PFSK-1 (cell line): ENCODE measurements at regions not wholly inside any gene's neighbourhood (a gene's known extent, or its start where the extent isn't known, plus 50 kb on each side); places are given as distances from the start of the nearest gene placed in this dataset.

Experiments
- FOXP2 ChIP-seq: optimal IDR thresholded peaks from 2 replicates; pipeline ENCODE3; 2011; ENCODE audit warnings: borderline replicate concordance, control low read depth, inconsistent platforms; ENCODE audit not compliant: insufficient read depth; ENCODE audit errors: extremely low read length, extremely low read depth
- POLR2AphosphoS5 ChIP-seq: IDR thresholded peaks from 2 replicates; pipeline ENCODE4 v1.6.1; 2012; ENCODE audit warnings: low read depth, mild to moderate bottlenecking, control low read depth, low read length, moderate library complexity
- SIN3A ChIP-seq: IDR thresholded peaks from 2 replicates; pipeline ENCODE4 v1.6.1; 2012; ENCODE audit warnings: mild to moderate bottlenecking, low read length, moderate library complexity, borderline replicate concordance; ENCODE audit not compliant: insufficient read depth
- TAF1 ChIP-seq: IDR thresholded peaks from 2 replicates; pipeline ENCODE4 v1.6.1; 2012; ENCODE audit warnings: low read length, control low read depth, borderline replicate concordance; ENCODE audit not compliant: insufficient read depth
- TF ChIP-seq, protein P1 (sequence below), 2 experiments: IDR thresholded peaks; 2 replicates each; pipeline versions ENCODE4 v1.6.1 to v1.8.0; 2011 to 2012; ENCODE audit warnings: low read depth in 2 of 2, low read length in 2 of 2, control low read depth in 1 of 2, inconsistent platforms in 1 of 2, mild to moderate bottlenecking in 1 of 2, moderate library complexity in 1 of 2; ENCODE audit not compliant: insufficient read depth in 1 of 2

DNA sequence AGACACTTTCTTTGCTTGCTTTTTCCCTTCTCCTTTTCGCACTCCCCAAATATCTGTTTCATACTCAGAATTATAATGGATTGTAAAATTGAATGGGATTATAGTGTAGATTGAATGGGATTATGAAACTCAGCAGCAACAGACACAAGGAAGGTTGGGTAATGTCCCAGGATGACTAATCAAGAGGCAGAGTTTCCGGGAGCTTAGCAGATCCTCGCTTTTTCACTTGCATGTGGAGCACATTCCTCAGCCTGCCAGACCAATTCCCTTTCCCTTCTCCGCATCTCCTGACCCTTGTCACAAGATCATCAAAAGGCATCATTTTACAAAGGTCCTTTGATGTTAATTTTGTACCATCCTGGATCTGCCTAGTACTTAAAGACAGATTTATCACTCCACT, 55.1 kb upstream of the SLC1A1 start:
- TF ChIP-seq POLR2AphosphoS5 (no peak), TAF1 (no peak), FOXP2 (no peak), SIN3A (no peak)
- TF ChIP-seq, protein P1, sequence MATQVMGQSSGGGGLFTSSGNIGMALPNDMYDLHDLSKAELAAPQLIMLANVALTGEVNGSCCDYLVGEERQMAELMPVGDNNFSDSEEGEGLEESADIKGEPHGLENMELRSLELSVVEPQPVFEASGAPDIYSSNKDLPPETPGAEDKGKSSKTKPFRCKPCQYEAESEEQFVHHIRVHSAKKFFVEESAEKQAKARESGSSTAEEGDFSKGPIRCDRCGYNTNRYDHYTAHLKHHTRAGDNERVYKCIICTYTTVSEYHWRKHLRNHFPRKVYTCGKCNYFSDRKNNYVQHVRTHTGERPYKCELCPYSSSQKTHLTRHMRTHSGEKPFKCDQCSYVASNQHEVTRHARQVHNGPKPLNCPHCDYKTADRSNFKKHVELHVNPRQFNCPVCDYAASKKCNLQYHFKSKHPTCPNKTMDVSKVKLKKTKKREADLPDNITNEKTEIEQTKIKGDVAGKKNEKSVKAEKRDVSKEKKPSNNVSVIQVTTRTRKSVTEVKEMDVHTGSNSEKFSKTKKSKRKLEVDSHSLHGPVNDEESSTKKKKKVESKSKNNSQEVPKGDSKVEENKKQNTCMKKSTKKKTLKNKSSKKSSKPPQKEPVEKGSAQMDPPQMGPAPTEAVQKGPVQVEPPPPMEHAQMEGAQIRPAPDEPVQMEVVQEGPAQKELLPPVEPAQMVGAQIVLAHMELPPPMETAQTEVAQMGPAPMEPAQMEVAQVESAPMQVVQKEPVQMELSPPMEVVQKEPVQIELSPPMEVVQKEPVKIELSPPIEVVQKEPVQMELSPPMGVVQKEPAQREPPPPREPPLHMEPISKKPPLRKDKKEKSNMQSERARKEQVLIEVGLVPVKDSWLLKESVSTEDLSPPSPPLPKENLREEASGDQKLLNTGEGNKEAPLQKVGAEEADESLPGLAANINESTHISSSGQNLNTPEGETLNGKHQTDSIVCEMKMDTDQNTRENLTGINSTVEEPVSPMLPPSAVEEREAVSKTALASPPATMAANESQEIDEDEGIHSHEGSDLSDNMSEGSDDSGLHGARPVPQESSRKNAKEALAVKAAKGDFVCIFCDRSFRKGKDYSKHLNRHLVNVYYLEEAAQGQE (IDR thresholded peaks at IDR 0.05; ENCODE audit: insufficient read depth in 1 of 2, low read depth in 2 of 2, low read length in 2 of 2), result no peak

DNA sequence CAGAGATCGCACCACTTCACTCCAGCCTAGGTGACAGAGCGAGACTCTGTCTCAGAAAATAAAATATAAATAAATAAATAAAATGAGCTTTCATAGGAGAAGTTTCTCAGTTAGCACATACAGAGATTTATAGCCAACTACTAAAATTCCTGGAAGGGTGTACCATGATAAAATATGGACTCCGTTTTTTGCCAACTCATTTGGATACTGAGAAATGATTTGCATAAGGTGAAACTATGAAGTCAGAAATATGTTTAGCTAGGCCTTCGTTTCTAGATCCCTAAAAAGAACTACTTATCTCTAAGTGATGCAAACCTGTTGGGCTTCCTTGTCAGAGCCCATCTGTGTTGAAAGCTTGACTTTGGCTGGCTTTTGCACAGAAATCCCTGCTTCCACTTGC, 56.9 kb upstream of the SLC1A1 start:
- TF ChIP-seq FOXP2, result no peak
- TF ChIP-seq POLR2AphosphoS5, result no peak
- no peak for TF ChIP-seq TAF1

DNA sequence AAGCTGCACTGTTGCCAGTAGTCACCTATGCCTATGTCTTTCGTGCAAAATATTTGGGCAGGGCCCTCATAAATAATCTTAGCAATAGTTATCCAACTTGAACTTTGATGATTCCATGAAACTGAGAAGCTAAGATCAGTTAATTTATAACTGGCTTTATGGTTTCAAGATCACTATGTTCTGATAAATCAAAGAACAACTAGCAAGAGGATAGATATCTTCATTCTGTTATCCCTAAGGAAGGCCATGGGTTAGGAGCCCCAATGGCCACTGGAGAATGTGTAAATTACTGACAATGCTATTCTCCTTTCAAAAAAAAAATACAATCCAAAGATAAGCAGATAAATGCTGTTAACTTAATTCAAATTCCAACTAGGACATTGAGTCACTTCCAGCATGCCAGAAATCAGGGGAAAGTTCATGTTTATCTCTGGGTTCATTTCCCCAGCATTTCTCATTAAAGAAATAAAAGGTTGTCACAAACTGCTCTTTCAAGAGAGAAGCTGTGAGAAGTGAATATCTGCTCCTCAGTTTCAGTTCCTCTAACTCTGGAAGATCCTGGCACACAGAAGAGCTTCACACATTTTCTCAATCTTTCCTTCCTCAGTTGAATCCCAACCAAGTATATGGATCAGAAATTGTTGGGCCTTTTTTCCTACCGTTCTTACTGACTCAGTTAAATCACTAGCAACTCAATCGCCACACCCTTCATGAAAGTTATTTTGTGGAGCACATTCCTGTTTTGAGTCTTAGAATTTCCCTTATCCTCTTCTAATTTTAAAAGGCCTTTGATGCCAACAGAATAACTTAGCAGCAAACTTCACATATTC, 59.6 kb upstream of the SLC1A1 start:
- TF ChIP-seq TAF1 (no peak), FOXP2 (no peak), POLR2AphosphoS5 (no peak), SIN3A (no peak)
- TF ChIP-seq, protein P1 (IDR thresholded peaks at IDR 0.05; ENCODE audit: insufficient read depth in 1 of 2, low read depth in 2 of 2, low read length in 2 of 2), result no peak

DNA sequence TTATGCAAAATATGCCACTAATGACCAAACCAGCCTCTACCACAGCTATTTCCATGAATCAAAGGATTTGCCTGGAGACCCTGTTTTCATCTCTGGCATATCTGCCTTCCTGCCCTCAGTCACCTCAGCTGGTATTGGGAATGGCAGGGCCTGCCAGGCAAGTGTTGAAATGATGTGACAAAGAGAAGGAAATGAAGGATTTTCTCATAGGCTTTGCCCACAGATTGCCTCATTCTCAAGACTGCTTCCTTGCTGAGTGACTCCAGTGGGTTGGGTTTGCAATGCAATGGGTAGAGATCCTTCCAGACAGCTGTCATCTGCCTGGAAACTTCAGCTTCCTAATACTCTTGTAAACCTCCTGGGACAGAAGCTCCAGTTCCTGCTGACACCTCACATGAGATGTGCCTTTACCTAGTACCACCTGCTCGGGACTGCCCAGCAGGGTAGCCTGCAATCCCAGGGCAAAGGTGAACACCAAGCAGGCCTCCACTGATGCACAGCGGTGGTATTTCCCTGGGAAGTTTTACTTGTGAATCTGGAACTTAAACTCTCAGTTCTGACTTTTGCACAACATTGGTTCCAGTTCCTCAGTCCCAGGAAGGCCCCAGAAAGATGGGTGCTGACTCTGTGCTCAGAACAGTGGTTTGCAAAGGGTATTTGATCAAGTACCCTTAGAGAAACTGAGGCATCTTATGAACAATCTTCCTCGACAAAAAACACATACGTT, 64.8 kb upstream of the SLC1A1 start:
- TF ChIP-seq FOXP2 (no peak), POLR2AphosphoS5 (no peak), SIN3A (no peak), TAF1 (no peak)
- TF ChIP-seq, protein P1 (IDR thresholded peaks at IDR 0.05; ENCODE audit: insufficient read depth in 1 of 2, low read depth in 2 of 2, low read length in 2 of 2), result no peak

DNA sequence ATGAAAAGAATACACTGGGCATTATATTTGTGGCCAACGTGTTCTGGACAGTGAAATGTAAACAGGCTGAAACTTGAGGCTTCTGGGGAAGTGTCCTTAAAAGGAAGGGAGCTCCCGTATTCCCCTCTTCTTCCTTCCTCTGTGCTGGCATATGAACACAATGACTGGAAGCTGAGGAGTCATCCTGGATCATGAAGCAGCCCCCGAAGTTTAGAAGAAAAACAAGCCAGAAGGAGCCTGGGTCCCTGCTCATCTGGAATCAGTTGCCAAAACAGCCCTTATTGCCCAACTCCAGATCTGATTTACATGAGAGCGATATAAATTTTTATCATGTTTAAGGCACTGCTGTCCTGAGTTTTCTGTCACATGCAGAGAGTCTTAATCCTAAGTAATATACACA, 65.4 kb upstream of the SLC1A1 start:
- no peak for TF ChIP-seq SIN3A
- no peak for TF ChIP-seq POLR2AphosphoS5
- TF ChIP-seq FOXP2, result no peak
- TF ChIP-seq TAF1, result no peak
- TF ChIP-seq, protein P1 (IDR thresholded peaks at IDR 0.05; ENCODE audit: insufficient read depth in 1 of 2, low read depth in 2 of 2, low read length in 2 of 2), result no peak
